ENCODE measurements at regions not wholly inside any gene's neighbourhood (a gene's known extent, or its start where the extent isn't known, plus 50 kb on each side); places are given as distances from the start of the nearest gene placed in this dataset.

DNA sequence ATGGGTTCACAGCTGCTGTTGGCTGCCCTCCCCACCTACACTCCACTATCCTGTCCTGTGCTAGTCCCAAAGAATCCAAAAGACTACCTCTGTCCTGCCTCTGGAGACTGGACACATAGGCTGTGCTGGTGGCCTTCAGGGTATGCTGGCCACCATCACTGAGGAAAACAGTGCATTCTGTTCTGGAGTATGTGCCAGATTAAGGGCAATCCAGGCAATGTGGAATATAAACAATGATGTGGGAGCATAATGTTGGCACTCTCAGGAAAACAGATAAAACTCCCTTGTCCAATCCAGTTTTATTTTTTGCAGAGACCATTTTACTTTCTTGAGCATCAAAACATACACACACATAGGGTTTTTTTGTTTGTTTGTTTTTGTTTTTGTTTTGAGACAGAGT lies 94.3 kb downstream of the GLUL start:
- H3K4me3 ChIP-seq (ENCODE audit: low read depth in 1 of 2, low read length in 2 of 2) = no peak overlapping the region
- H3K9me3 ChIP-seq (ENCODE audit: control insufficient read depth in 1 of 2, low read length in 2 of 2) = no peaks in the 10 kb centered on the region
- H3K9ac ChIP-seq (ENCODE audit: low read depth in 1 of 2, low read length in 2 of 2) = no peak overlapping the region
- H3K36me3 ChIP-seq (ENCODE audit: control insufficient read depth in 1 of 2, insufficient read depth in 2 of 2, low read length in 2 of 2) = no peaks in the 10 kb centered on the region
- no peaks in the 10 kb centered on the region for H3K27me3 ChIP-seq (ENCODE audit: control insufficient read depth in 1 of 2, insufficient read depth in 2 of 2, low read length in 2 of 2)
- H3K4me1 ChIP-seq (ENCODE audit: control insufficient read depth in 1 of 2, insufficient read depth in 2 of 2, low read length in 2 of 2) = peaks cover 0 to 2% of the 10 kb centered on the region in 2 donors
- H3K27ac ChIP-seq (ENCODE audit: low read depth, low read length) = no peak overlapping the region

- no peaks in the 10 kb centered on the region for H3K27me3 ChIP-seq (ENCODE audit: control insufficient read depth in 1 of 2, insufficient read depth in 2 of 2, low read length in 2 of 2)
- peaks cover 0 to 3% of the 10 kb centered on the region in 2 donors for H3K4me1 ChIP-seq (ENCODE audit: control insufficient read depth in 1 of 2, insufficient read depth in 2 of 2, low read length in 2 of 2)
- H3K4me3 ChIP-seq (ENCODE audit: low read depth in 1 of 2, low read length in 2 of 2) = no peak overlapping the region
- no peak overlapping the region for H3K27ac ChIP-seq (ENCODE audit: low read depth, low read length)
- H3K9me3 ChIP-seq (ENCODE audit: control insufficient read depth in 1 of 2, low read length in 2 of 2) = no peaks in the 10 kb centered on the region
- H3K9ac ChIP-seq (ENCODE audit: low read depth in 1 of 2, low read length in 2 of 2) = no peak overlapping the region
- H3K36me3 ChIP-seq (ENCODE audit: control insufficient read depth in 1 of 2, insufficient read depth in 2 of 2, low read length in 2 of 2) = no peaks in the 10 kb centered on the region
Measured at GRCh38 chr1:182295697-182296096, 95.9 kb downstream of the GLUL start.

- Histone ChIP-seq H3K9ac (ENCODE audit: low read depth in 1 of 2, low read length in 2 of 2) (no peak overlapping the region), H3K4me1 (ENCODE audit: control insufficient read depth in 1 of 2, insufficient read depth in 2 of 2, low read length in 2 of 2) (peaks cover 0 to 3% of the 10 kb centered on the region in 2 donors)
Measured at GRCh38 chr1:182293119-182293589, 98.4 kb downstream of the GLUL start.

GRCh38 chr1:182292193-182292741 lies 99.3 kb downstream of the GLUL start:
- no peak overlapping the region for H3K27ac ChIP-seq (ENCODE audit: low read depth, low read length)

More at GRCh38 chr1:182293119-182293589, 98.4 kb downstream of the GLUL start:
- Histone ChIP-seq H3K36me3 (ENCODE audit: control insufficient read depth in 1 of 2, insufficient read depth in 2 of 2, low read length in 2 of 2) (no peaks in the 10 kb centered on the region), H3K27me3 (ENCODE audit: control insufficient read depth in 1 of 2, insufficient read depth in 2 of 2, low read length in 2 of 2) (no peaks in the 10 kb centered on the region), H3K9me3 (ENCODE audit: control insufficient read depth in 1 of 2, low read length in 2 of 2) (no peaks in the 10 kb centered on the region), H3K4me3 (ENCODE audit: low read depth in 1 of 2, low read length in 2 of 2) (no peak overlapping the region), H3K27ac (ENCODE audit: low read depth, low read length) (no peak overlapping the region)

GRCh38 chr1:182291584-182292192 lies 99.9 kb downstream of the GLUL start:
- Histone ChIP-seq H3K4me3 (ENCODE audit: low read depth in 1 of 2, low read length in 2 of 2) (no peak overlapping the region), H3K9ac (ENCODE audit: low read depth in 1 of 2, low read length in 2 of 2) (no peak overlapping the region), H3K27ac (ENCODE audit: low read depth, low read length) (no peak overlapping the region), H3K27me3 (ENCODE audit: control insufficient read depth in 1 of 2, insufficient read depth in 2 of 2, low read length in 2 of 2) (no peaks in the 10 kb centered on the region), H3K9me3 (ENCODE audit: control insufficient read depth in 1 of 2, low read length in 2 of 2) (no peaks in the 10 kb centered on the region), H3K4me1 (ENCODE audit: control insufficient read depth in 1 of 2, insufficient read depth in 2 of 2, low read length in 2 of 2) (peaks cover 0 to 3% of the 10 kb centered on the region in 2 donors), H3K36me3 (ENCODE audit: control insufficient read depth in 1 of 2, insufficient read depth in 2 of 2, low read length in 2 of 2) (no peaks in the 10 kb centered on the region)

More at GRCh38 chr1:182292193-182292741, 99.3 kb downstream of the GLUL start:
- Histone ChIP-seq H3K9ac (ENCODE audit: low read depth in 1 of 2, low read length in 2 of 2) (no peak overlapping the region), H3K4me1 (ENCODE audit: control insufficient read depth in 1 of 2, insufficient read depth in 2 of 2, low read length in 2 of 2) (peaks cover 0 to 3% of the 10 kb centered on the region in 2 donors), H3K36me3 (ENCODE audit: control insufficient read depth in 1 of 2, insufficient read depth in 2 of 2, low read length in 2 of 2) (no peaks in the 10 kb centered on the region), H3K4me3 (ENCODE audit: low read depth in 1 of 2, low read length in 2 of 2) (no peak overlapping the region), H3K27me3 (ENCODE audit: control insufficient read depth in 1 of 2, insufficient read depth in 2 of 2, low read length in 2 of 2) (no peaks in the 10 kb centered on the region), H3K9me3 (ENCODE audit: control insufficient read depth in 1 of 2, low read length in 2 of 2) (no peaks in the 10 kb centered on the region)

DNA sequence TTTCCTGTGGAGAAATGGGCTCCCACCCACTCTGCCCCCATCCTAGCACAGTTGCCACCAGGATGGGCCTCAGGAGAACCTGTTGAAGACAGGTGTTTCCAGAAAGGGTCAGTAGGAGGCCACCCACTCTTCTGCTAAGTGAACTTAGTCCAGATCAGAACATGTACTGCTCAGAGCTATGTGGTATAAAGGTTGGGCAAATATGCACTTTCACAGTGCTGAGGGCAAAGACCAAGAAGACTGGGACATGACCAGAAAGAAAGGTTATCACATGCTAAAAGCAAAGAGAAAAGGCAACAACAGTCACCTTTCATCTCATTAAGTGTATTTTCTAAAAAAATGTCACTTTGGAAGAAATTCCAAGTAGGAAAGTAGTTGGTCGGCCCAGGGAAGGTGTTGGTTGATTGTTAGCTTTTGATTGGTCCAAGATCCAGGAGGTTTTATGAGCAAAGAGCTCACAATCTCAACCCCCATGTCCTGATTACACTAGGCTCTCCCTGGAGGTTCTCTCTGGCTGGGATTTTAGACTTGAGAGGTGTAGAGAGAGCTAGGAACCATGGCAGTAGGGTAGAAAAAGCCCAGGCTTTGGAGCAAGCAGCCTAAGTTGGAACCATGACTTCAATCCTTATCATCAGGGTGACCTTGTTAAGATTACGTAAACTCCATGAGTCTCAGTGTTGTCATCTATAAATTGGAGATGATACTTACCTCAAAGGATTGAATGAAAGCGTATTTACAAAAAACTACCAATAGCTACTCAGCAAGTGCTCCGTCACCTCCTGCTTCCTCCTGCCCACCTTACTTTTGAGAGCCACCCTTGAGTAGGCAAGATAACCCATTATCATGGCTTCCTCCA lies 102.6 kb downstream of the GLUL start:
- H3K4me1 ChIP-seq (ENCODE audit: control insufficient read depth in 1 of 2, insufficient read depth in 2 of 2, low read length in 2 of 2) = peaks cover 0 to 3% of the 10 kb centered on the region in 2 donors
- no peak overlapping the region for H3K4me3 ChIP-seq (ENCODE audit: low read depth in 1 of 2, low read length in 2 of 2)
- H3K9ac ChIP-seq (ENCODE audit: low read depth in 1 of 2, low read length in 2 of 2) = no peak overlapping the region
- no peaks in the 10 kb centered on the region for H3K27me3 ChIP-seq (ENCODE audit: control insufficient read depth in 1 of 2, insufficient read depth in 2 of 2, low read length in 2 of 2)
- H3K36me3 ChIP-seq (ENCODE audit: control insufficient read depth in 1 of 2, insufficient read depth in 2 of 2, low read length in 2 of 2) = no peaks in the 10 kb centered on the region
- H3K27ac ChIP-seq (ENCODE audit: low read depth, low read length) = no peak overlapping the region
- no peaks in the 10 kb centered on the region for H3K9me3 ChIP-seq (ENCODE audit: control insufficient read depth in 1 of 2, low read length in 2 of 2)

- H3K27me3 ChIP-seq (ENCODE audit: control insufficient read depth in 1 of 2, insufficient read depth in 2 of 2, low read length in 2 of 2) = no peaks in the 10 kb centered on the region
- H3K36me3 ChIP-seq (ENCODE audit: control insufficient read depth in 1 of 2, insufficient read depth in 2 of 2, low read length in 2 of 2) = no peaks in the 10 kb centered on the region
- peaks cover 0 to under 1% of the 10 kb centered on the region in 2 donors for H3K4me1 ChIP-seq (ENCODE audit: control insufficient read depth in 1 of 2, insufficient read depth in 2 of 2, low read length in 2 of 2)
- no peak overlapping the region for H3K4me3 ChIP-seq (ENCODE audit: low read depth in 1 of 2, low read length in 2 of 2)
- H3K9ac ChIP-seq (ENCODE audit: low read depth in 1 of 2, low read length in 2 of 2) = no peak overlapping the region
- H3K27ac ChIP-seq (ENCODE audit: low read depth, low read length) = no peak overlapping the region
- H3K9me3 ChIP-seq (ENCODE audit: control insufficient read depth in 1 of 2, low read length in 2 of 2) = no peaks in the 10 kb centered on the region
Measured at GRCh38 chr1:182286761-182287160, 104.8 kb downstream of the GLUL start.

GRCh38 chr1:182283746-182284544 lies 107.6 kb downstream of the GLUL start:
- Histone ChIP-seq H3K9me3 (ENCODE audit: control insufficient read depth in 1 of 2, low read length in 2 of 2) (no peaks in the 10 kb centered on the region), H3K9ac (ENCODE audit: low read depth in 1 of 2, low read length in 2 of 2) (no peak overlapping the region), H3K27me3 (ENCODE audit: control insufficient read depth in 1 of 2, insufficient read depth in 2 of 2, low read length in 2 of 2) (peaks cover 0 to 2% of the 10 kb centered on the region in 2 donors)

GRCh38 chr1:182281541-182281940 lies 110.0 kb downstream of the GLUL start:
- no peak overlapping the region for H3K4me3 ChIP-seq (ENCODE audit: low read depth in 1 of 2, low read length in 2 of 2)

More at GRCh38 chr1:182283746-182284544, 107.6 kb downstream of the GLUL start:
- Histone ChIP-seq H3K36me3 (ENCODE audit: control insufficient read depth in 1 of 2, insufficient read depth in 2 of 2, low read length in 2 of 2) (no peaks in the 10 kb centered on the region), H3K27ac (ENCODE audit: low read depth, low read length) (no peak overlapping the region), H3K4me1 (ENCODE audit: control insufficient read depth in 1 of 2, insufficient read depth in 2 of 2, low read length in 2 of 2) (peaks cover 0 to 3% of the 10 kb centered on the region in 2 donors), H3K4me3 (ENCODE audit: low read depth in 1 of 2, low read length in 2 of 2) (no peak overlapping the region)

More at GRCh38 chr1:182281541-182281940, 110.0 kb downstream of the GLUL start:
- H3K27ac ChIP-seq (ENCODE audit: low read depth, low read length) = no peak overlapping the region
- H3K9me3 ChIP-seq (ENCODE audit: control insufficient read depth in 1 of 2, low read length in 2 of 2) = no peaks in the 10 kb centered on the region
- H3K36me3 ChIP-seq (ENCODE audit: control insufficient read depth in 1 of 2, insufficient read depth in 2 of 2, low read length in 2 of 2) = no peaks in the 10 kb centered on the region
- H3K4me1 ChIP-seq (ENCODE audit: control insufficient read depth in 1 of 2, insufficient read depth in 2 of 2, low read length in 2 of 2) = peaks cover 0 to 8% of the 10 kb centered on the region in 2 donors
- peaks cover 0 to 2% of the 10 kb centered on the region in 2 donors for H3K27me3 ChIP-seq (ENCODE audit: control insufficient read depth in 1 of 2, insufficient read depth in 2 of 2, low read length in 2 of 2)
- no peak overlapping the region for H3K9ac ChIP-seq (ENCODE audit: low read depth in 1 of 2, low read length in 2 of 2)
